ENCODE measurements at regions not wholly inside any gene's neighbourhood (a gene's known extent, or its start where the extent isn't known, plus 50 kb on each side); places are given as distances from the start of the nearest gene placed in this dataset.

DNA sequence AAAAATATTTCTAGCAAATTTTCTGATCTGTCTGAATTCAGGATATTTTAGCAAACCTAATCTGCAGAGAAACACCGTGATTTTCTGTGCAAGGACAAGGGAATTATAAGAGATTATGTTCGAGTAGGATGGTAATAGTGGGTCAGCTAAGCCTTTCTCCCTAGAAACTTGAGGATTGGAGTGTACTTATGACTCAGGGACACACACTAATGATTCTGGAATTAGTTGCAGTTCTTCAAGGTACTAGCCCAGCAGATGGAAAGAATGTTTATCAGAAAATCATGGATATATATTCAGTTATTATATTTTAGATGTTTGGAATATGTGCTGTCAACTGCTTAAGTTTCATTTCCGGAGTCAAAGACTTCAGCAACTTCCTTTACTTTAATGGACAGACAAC is 177.1 kb upstream of the MAP3K7 start:
- 9% methylated on average over 3 of the region's 3 CpGs for WGBS (ENCODE audit: missing lambda C conversion rate)
- no peak overlapping the region for H3K27ac ChIP-seq
- H3K4me3 ChIP-seq, result no peak overlapping the region
- H3K4me2 ChIP-seq, result no peak overlapping the region
- FAIRE-seq (no peak), DNase-seq (ENCODE audit: low read depth in 1 of 2, low spot score in 1 of 2) (no peak), ATAC-seq (no peak)
- POLR2A ChIA-PET, result no interaction called here
- CTCF ChIA-PET, result no interaction called here
- H3K9me3 ChIP-seq, result no peaks in the 10 kb centered on the region
- no peak for TF ChIP-seq SREBF2 (IDR thresholded peaks at IDR 0.05)
- no peak for TF ChIP-seq POLR2A (IDR thresholded peaks at IDR 0.05; ENCODE audit: low read length)
- no peak for TF ChIP-seq NPAS2 (CRISPR knock-in tag; IDR thresholded peaks at IDR 0.05; ENCODE audit: borderline replicate concordance)
- TF ChIP-seq NR3C1 (IDR thresholded peaks at IDR 0.05), result no peak
- no peak for TF ChIP-seq HDAC2 (IDR thresholded peaks at IDR 0.05)
- TF ChIP-seq CBX8 (IDR thresholded peaks at IDR 0.05), result no peak
- no peak for TF ChIP-seq ZFP36 (IDR thresholded peaks at IDR 0.05; ENCODE audit: borderline replicate concordance, partially characterized antibody)
- TF ChIP-seq ZC3H11A (IDR thresholded peaks at IDR 0.05), result no peak
- no peak for TF ChIP-seq HEYL (CRISPR knock-in tag; IDR thresholded peaks at IDR 0.05)
- TF ChIP-seq CEBPB (IDR thresholded peaks at IDR 0.05), result no peak
- TF ChIP-seq JUN (IDR thresholded peaks at IDR 0.05), result no peak
- no peak for TF ChIP-seq KDM1A (IDR thresholded peaks at IDR 0.05; ENCODE audit: low read depth)
- no peaks in the 10 kb centered on the region for H3K4me1 ChIP-seq

GRCh38 chr6:90759664-90760063 is 172.8 kb upstream of the MAP3K7 start:
- no peak for ATAC-seq
- DNase-seq (ENCODE audit: low read depth in 1 of 2, low spot score in 1 of 2), result no peak
- CTCF ChIA-PET, result interaction anchor here (1.4 kb wide), 1 partner anchor 9 kb away, joined by 3 read pairs; no protein-coding TSS in a partner anchor
- no peak for FAIRE-seq
- Histone ChIP-seq H3K4me1 (no peaks in the 10 kb centered on the region), H3K4me3 (no peak overlapping the region), H3K4me2 (no peak overlapping the region), H3K27ac (no peak overlapping the region), H3K9me3 (no peaks in the 10 kb centered on the region)
- 14% methylated on average over 3 of the region's 3 CpGs for WGBS (ENCODE audit: missing lambda C conversion rate)
- POLR2A ChIA-PET, result no interaction called here
- no peak for TF ChIP-seq PHF8 (IDR thresholded peaks at IDR 0.05; ENCODE audit: borderline replicate concordance, low read depth)
- no peak for TF ChIP-seq TFCP2L1 (CRISPR knock-in tag; IDR thresholded peaks at IDR 0.05)
- no peak for TF ChIP-seq NR3C1 (IDR thresholded peaks at IDR 0.05)
- TF ChIP-seq ZFP36 (IDR thresholded peaks at IDR 0.05; ENCODE audit: borderline replicate concordance, partially characterized antibody), result no peak
- no peak for TF ChIP-seq EHMT2 (IDR thresholded peaks at IDR 0.05; ENCODE audit: low read depth)
- no peak for TF ChIP-seq SREBF2 (IDR thresholded peaks at IDR 0.05)
- TF ChIP-seq FOSB (CRISPR knock-in tag; IDR thresholded peaks at IDR 0.05), result no peak
- no peak for TF ChIP-seq ESRRA (IDR thresholded peaks at IDR 0.05; ENCODE audit: borderline replicate concordance, low read length)
- TF ChIP-seq JUN (IDR thresholded peaks at IDR 0.05), result no peak

DNA sequence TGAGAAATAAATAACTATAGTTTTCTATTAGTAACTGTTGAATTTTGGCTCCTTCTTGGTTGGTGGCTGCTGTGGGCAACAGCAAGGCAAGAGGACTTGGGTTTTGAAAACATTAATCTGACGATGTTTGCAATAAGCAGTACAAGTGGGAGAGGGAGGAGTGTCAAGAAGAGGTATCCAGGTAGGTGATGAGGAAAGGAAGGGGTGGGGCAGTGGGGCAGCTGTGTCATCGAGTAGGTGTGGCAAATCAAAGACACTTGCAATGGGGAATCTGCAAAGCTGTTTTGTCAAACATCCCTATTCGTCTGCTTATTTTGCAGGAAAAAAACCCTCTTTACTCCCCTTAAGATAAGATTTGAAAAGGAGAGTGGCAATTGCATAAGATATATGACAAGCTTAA is 171.9 kb upstream of the MAP3K7 start:
- no peak overlapping the region for H3K4me3 ChIP-seq
- no peaks in the 10 kb centered on the region for H3K9me3 ChIP-seq
- TF ChIP-seq, protein P1, sequence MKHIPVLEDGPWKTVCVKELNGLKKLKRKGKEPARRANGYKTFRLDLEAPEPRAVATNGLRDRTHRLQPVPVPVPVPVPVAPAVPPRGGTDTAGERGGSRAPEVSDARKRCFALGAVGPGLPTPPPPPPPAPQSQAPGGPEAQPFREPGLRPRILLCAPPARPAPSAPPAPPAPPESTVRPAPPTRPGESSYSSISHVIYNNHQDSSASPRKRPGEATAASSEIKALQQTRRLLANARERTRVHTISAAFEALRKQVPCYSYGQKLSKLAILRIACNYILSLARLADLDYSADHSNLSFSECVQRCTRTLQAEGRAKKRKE (CRISPR knock-in tag; IDR thresholded peaks at IDR 0.05; ENCODE audit: low read depth), result no peak
- no peak for TF ChIP-seq TFCP2L1 (CRISPR knock-in tag; IDR thresholded peaks at IDR 0.05)
- TF ChIP-seq, protein P2, sequence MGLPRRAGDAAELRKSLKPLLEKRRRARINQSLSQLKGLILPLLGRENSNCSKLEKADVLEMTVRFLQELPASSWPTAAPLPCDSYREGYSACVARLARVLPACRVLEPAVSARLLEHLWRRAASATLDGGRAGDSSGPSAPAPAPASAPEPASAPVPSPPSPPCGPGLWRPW (IDR thresholded peaks at IDR 0.05), result no peak
- no peak for TF ChIP-seq NPAS2 (CRISPR knock-in tag; IDR thresholded peaks at IDR 0.05; ENCODE audit: borderline replicate concordance)
- TF ChIP-seq USF2 (IDR thresholded peaks at IDR 0.05), result no peak
- no peak for TF ChIP-seq MYC (IDR thresholded peaks at IDR 0.05; ENCODE audit: borderline replicate concordance, low read length)
- no peak for TF ChIP-seq RARB (CRISPR knock-in tag; IDR thresholded peaks at IDR 0.05)
- TF ChIP-seq BCL3 (IDR thresholded peaks at IDR 0.05), result no peak
- no peak for TF ChIP-seq HDAC2 (IDR thresholded peaks at IDR 0.05)
- no peak for TF ChIP-seq RAD21 (conservative IDR thresholded peaks at IDR 0.05 in 1 of 2, IDR thresholded peaks at IDR 0.05 in 1 of 2)
- TF ChIP-seq ZNF302 (CRISPR knock-in tag; IDR thresholded peaks at IDR 0.05), result no peak
- no peak for TF ChIP-seq HEYL (CRISPR knock-in tag; IDR thresholded peaks at IDR 0.05)
- no peak for TF ChIP-seq ESRRA (IDR thresholded peaks at IDR 0.05; ENCODE audit: borderline replicate concordance, low read length)
- no peak for TF ChIP-seq FOSL2 (IDR thresholded peaks at IDR 0.05)
- TF ChIP-seq FOSL2 (CRISPR knock-in tag; IDR thresholded peaks at IDR 0.05), result no peak
- no peak for TF ChIP-seq KDM1A (IDR thresholded peaks at IDR 0.05; ENCODE audit: low read depth)
- TF ChIP-seq, protein P3, sequence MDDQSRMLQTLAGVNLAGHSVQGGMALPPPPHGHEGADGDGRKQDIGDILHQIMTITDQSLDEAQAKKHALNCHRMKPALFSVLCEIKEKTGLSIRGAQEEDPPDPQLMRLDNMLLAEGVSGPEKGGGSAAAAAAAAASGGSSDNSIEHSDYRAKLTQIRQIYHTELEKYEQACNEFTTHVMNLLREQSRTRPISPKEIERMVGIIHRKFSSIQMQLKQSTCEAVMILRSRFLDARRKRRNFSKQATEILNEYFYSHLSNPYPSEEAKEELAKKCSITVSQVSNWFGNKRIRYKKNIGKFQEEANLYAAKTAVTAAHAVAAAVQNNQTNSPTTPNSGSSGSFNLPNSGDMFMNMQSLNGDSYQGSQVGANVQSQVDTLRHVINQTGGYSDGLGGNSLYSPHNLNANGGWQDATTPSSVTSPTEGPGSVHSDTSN (IDR thresholded peaks at IDR 0.05), result no peak
- no peak for TF ChIP-seq FOSB (CRISPR knock-in tag; IDR thresholded peaks at IDR 0.05)
- WGBS (ENCODE audit: missing lambda C conversion rate), result 0% methylated on average over 3 of the region's 3 CpGs
- FAIRE-seq, result no peak
- no peak overlapping the region for H3K27ac ChIP-seq
- no peak for DNase-seq (ENCODE audit: low read depth in 1 of 2, low spot score in 1 of 2)
- no peak for ATAC-seq
- no peak overlapping the region for H3K4me2 ChIP-seq
- ChIA-PET POLR2A (no interaction called here), CTCF (no interaction called here)
- H3K4me1 ChIP-seq, result no peaks in the 10 kb centered on the region
